NCI-H2029 (cell line): ENCODE measurements at regions not wholly inside any gene's neighbourhood (a gene's known extent, or its start where the extent isn't known, plus 50 kb on each side); places are given as distances from the start of the nearest gene placed in this dataset.

ENCODE experiments used
- DNase-seq: peaks from one replicate; lab custom pipeline; 2025; lab: John Stamatoyannopoulos, UW

- DNase-seq, result no peak
Measured at GRCh38 chr16:25311950-25312349, 54.3 kb upstream of the ZKSCAN2 start.

- DNase-seq, result no peak
Measured at GRCh38 chr16:25311039-25311438, 53.4 kb upstream of the ZKSCAN2 start.
